ENCODE measurements at regions not wholly inside any gene's neighbourhood (a gene's known extent, or its start where the extent isn't known, plus 50 kb on each side); places are given as distances from the start of the nearest gene placed in this dataset.
"Not testable (repeated sequence)": the region's sequence is repeated elsewhere in the genome, so short reads cannot be mapped to it uniquely, and the experiment has no call there.

GRCh38 chr4:123638834-123639233 is 242.2 kb downstream of the SPRY1 start:
- DNase-seq = no peak

GRCh38 chr4:123640271-123640670 is 243.7 kb downstream of the SPRY1 start:
- DNase-seq = no peak

GRCh38 chr4:123640824-123641223 is 244.2 kb downstream of the SPRY1 start:
- no peak for DNase-seq

- no peak for DNase-seq
Measured at GRCh38 chr4:123643691-123644090, 247.1 kb downstream of the SPRY1 start.

GRCh38 chr4:123649250-123649644 is 252.7 kb downstream of the SPRY1 start:
- no peak for DNase-seq

- peak; percentile 57 to 59 for DNase-seq
Measured at GRCh38 chr4:123649645-123650391, 253.2 kb downstream of the SPRY1 start.

- peak in 1 of 2 donors; percentile 37 for DNase-seq
Measured at GRCh38 chr4:123651066-123651465, 254.5 kb downstream of the SPRY1 start.

GRCh38 chr4:123651536-123652180 is 255.1 kb downstream of the SPRY1 start:
- DNase-seq = no peak

- DNase-seq = no peak
Measured at GRCh38 chr4:123652476-123652875, 255.9 kb downstream of the SPRY1 start.

- DNase-seq = no peak
Measured at GRCh38 chr4:123653236-123653635, 256.6 kb downstream of the SPRY1 start.

GRCh38 chr4:123656746-123657294 is 260.2 kb downstream of the SPRY1 start:
- DNase-seq = not testable (repeated sequence)

GRCh38 chr4:123657606-123658005 is 261.0 kb downstream of the SPRY1 start:
- DNase-seq = not testable (repeated sequence)

GRCh38 chr4:123659262-123659661 is 262.7 kb downstream of the SPRY1 start:
- DNase-seq = no peak

- DNase-seq = no peak
Measured at GRCh38 chr4:123659730-123660129, 263.1 kb downstream of the SPRY1 start.

- DNase-seq = no peak
Measured at GRCh38 chr4:123661080-123661737, 264.6 kb downstream of the SPRY1 start.

- DNase-seq = no peak
Measured at GRCh38 chr4:123662827-123663226, 266.2 kb downstream of the SPRY1 start.

- no peak for DNase-seq
Measured at GRCh38 chr4:123666486-123666885, 269.9 kb downstream of the SPRY1 start.

- no peak for DNase-seq
Measured at GRCh38 chr4:123667496-123667895, 270.9 kb downstream of the SPRY1 start.

GRCh38 chr4:123667991-123668390 is 271.4 kb downstream of the SPRY1 start:
- DNase-seq = no peak

- DNase-seq = no peak
Measured at GRCh38 chr4:123671636-123672404, 275.2 kb downstream of the SPRY1 start.

GRCh38 chr4:123672987-123673386 is 276.4 kb downstream of the SPRY1 start:
- DNase-seq = no peak

- DNase-seq = no peak
Measured at GRCh38 chr4:123673971-123674370, 277.4 kb downstream of the SPRY1 start.
